ENCODE measurements at regions not wholly inside any gene's neighbourhood (a gene's known extent, or its start where the extent isn't known, plus 50 kb on each side); places are given as distances from the start of the nearest gene placed in this dataset.

DNA sequence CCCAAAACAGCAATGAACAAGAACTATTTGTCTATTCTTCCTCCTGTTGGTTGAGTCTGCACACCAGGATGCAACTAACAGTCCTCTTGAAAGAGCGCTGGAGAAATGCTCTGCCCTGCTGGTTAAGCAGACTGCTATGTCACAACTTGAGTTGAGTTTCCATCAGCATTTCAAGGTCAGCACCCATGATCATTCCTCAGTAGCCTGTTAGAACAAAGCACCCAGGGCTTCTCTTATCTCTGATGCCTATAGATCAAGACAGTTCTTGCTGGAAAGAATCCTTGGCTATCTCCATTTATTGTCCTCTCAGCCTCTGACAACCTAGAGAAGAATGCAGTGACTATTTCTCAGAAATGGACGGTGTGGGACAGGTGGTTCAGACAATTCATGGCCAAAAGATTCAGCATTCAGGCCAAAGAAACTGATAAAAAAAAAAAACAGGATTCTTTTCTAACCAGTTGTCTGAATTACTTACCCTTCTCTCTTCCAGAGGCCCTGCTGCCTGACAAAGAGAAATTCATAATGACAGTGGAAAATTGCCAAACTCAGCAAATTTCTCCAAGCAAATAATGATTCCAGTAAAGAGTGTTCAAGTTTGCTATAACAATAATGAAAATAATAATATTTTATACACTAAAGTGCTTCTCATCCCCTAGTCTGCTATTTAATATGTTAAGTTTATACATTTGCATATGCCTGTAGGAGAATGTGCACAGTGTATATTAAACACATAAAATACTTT, 306.7 kb downstream of the EMP1 start:
- no peak for DNase-seq (ENCODE audit: low read depth in 2 of 2)

DNA sequence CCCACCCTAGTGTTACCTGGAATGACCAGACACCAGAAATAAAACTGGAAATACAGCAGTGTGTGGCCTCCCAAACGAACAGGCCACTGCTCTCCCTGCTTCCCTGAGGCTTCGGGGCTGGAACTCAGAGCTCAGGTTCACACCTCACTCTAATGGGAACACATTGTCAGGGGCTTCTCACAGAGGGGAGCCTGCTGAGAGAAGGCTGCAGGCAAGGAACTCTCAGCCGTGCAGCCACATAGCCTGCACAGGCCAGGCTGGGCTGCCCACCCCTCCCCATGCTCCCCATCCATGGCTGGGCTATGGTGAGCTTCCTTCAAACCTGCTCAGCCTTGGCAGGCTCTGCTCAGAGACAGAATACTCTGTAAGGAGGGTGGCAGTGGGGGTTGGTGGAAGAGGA, 302.5 kb downstream of the EMP1 start:
- DNase-seq (ENCODE audit: low read depth in 2 of 2), result no peak

DNA sequence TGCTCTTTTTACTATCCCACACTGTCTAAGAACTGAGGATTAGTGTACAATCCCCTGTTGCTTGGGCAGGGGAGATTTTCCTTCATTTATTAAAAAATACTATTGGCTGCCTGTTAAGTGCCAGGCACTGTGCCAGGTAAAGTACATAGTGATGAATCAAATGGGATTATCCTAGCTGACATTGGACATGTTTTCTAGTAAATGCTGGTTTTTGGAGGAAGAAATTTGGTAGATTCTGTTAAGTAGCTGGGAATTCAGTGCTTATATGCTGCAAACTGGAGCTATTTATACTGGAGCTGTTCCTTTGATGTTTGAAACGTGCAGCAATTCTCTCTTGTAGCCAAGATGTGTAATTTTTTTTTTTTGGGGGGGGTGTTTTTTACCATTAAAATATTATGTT, 299.6 kb downstream of the EMP1 start:
- no peak for DNase-seq (ENCODE audit: low read depth in 2 of 2)

DNA sequence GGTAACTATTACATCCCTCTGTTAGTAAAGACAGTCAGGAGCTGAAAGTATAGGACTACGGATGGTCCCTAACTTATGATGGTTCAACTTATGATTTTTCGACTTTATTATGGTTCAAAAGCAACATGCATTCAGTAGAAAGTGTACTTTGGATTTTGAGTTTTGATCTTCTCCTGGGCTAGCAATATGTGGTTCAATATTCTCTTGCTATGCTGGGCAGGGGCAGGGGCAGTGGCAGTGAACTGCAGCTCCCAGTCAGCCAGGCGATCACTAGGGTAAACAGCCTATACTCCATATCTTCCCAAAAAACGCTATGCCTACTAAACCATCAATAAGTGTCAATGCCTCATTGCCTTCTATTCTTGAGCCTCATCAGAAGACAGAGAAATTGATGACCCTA, 292.7 kb downstream of the EMP1 start:
- no peak for DNase-seq (ENCODE audit: low read depth in 2 of 2)

DNA sequence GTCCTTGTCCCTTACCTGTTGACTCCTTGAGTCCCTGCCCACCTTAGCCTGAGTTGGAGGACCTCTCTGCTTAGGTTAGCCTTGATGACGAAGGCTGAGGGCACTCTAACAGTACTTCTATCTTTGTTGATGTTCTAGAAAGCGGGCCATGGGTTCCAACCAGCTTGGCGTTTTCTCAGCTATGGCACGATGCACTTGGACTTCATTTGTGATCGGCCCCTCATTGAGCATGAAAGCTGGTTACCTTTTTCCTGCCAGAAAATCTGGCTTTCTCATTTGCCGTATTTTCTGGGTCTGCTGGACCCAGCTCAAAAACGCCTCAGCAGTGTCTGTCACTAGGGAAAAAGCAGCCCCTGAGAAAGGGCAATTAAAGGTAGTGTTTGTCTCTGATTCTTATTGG, 290.8 kb downstream of the EMP1 start:
- DNase-seq (ENCODE audit: low read depth in 2 of 2), result no peak

DNA sequence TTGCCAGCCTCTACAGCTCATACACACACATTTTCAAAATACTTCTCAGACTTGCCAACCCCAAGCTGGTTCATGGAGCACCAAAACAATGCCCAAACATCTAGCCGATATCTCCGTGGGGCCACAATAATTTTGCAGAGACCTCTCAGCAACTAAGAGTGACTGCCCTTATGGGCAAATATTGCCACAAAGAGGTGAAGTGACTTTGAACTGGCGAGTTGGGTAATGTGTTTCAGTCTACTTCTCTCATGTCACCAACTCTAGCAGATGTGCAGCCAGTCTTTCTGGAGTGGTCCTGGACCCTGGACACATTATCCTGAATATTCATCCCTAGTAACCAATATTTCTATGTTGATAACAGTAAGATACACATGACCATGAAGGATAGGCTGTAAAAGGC, 290.3 kb downstream of the EMP1 start:
- DNase-seq (ENCODE audit: low read depth in 2 of 2), result no peak

DNA sequence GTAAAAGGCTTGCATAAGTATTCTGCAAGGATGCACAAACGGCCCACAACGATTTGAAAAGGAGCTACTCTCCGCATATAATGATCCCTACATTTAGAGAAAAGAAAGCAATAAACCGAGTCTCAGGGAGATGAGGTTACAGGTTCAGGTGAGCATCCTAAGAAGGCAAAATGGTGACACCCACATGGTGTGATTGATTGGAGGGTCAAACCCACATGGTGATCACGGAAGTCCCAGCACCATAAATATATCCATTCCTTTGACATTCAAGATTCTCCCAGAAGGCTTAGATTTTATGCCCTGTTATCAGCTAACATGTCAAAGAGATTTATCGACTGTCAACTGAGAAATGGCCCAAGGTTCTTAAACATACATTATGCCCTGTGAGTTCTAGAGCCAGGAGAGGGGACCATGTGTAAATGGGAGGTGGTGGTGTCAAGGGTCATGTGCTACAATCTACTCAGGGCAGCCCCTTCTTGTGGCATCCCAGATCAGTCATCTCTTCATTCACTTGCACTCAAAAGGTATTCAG, 282.2 kb downstream of the EMP1 start:
- DNase-seq (ENCODE audit: low read depth in 2 of 2), result no peak

DNA sequence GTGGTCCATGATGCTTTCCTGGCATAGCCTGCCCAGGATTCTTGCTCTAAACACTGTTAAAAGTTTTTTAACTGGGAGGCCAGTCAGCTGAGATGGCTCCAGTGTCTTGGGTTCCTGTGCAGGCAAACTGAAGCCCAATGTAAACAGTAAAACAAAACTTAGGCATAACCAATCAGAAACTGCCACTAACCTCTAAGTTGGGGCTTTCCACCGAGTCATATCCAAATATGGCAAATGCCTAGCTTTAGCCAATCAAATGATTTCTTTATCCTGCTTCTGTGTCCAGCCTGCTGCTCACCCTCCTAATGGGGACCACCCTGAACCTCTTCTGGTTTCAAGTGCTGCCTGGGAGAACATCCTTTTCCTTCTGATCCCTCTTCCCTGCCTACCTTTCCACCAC, 277.9 kb downstream of the EMP1 start:
- no peak for DNase-seq (ENCODE audit: low read depth in 2 of 2)

DNA sequence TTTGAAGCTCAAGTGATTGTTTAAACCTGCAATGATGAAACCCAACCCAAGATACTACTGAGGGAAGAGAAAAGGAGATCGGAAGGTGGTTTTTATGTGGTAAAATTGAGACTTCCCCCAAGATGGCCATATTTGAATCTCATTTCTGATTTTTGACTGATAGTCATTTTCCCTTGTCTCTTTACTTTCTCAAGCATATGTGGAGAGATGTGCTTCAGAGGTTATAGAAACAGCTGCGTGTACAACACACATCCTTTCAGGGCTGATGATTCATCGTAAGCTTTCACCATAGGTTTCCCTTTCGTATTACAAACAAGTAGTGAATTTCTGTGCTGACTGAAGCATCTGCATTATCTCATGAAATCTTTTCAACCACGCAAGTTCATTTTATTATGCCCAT, 276.2 kb downstream of the EMP1 start:
- no peak for DNase-seq (ENCODE audit: low read depth in 2 of 2)

DNA sequence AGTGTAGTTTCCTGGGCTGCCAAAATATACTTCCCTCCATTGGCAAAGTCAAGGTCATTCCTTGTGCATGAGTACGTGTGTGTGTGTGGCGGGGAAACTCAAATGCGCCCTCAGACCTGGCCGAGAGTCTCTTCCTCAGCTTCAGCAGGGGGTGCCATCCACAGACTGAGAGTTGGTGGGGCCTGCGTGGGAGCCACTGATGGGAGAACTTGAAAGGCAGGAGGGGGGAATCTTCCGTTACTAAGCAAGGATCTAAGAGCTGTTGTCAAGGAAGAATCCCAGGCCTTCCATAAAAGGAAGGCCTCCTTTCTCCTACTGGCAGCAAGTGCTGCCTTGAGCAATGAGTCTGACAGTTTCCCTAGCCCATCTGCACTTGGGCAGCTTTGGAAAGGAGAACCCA, 274.9 kb downstream of the EMP1 start:
- DNase-seq (ENCODE audit: low read depth in 2 of 2), result no peak

DNA sequence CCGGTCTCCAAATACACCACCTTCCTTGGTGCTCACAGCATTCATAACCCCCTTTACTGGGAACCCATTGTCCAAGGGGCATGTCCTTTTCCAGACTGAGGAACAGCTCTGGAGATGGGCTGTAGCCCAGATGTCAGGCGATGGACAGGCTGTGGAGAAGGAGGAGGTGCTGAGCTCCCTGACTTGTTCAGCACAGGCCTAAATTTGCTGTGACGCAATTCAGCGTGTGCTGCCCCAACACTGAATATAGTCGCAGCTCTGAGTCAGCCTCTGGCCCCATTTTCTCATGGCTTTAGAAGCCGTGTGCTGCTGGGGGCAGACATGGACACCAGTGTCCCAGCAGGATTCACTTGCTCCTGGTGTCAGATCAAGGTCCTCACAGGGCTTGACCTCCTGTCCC, 269.1 kb downstream of the EMP1 start:
- no peak for DNase-seq (ENCODE audit: low read depth in 2 of 2)

DNA sequence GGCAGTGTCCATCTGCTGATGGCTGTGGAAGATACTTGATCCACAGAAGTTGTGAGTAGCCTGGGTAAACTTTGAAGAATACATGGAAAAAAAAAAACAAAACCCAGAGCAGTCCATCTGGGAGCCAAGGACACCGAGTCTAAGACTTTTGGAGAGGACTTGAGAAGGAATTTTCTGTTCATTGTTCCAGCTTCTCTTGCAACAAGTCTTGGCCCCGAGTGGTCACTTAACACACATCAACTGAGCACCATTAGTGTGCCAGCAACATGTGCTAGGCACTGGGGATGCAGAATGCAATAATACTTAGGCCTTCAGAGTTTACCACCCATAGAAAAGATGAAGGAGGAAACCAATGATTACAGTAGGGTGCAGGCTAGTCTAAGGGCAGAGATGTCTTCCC, 266.7 kb downstream of the EMP1 start:
- DNase-seq (ENCODE audit: low read depth in 2 of 2), result no peak

DNA sequence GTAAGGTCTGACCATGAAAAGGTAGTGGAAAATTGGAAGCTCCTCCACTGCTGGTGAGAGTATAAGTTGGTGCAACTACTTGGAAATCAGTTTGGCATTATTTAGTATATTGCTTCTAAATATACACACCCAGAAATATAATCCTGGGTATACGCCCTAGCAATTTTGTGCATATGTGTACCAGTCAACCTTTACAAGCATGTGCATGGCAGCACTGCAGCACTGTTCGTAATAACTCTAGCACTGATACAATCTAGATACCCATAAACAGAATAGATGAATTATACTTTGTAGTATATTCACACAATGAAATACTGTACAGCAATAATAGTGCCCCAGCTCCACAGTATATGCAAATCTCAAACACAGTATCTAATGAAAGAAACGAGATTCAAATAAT, 265.9 kb downstream of the EMP1 start:
- no peak for DNase-seq (ENCODE audit: low read depth in 2 of 2)

DNA sequence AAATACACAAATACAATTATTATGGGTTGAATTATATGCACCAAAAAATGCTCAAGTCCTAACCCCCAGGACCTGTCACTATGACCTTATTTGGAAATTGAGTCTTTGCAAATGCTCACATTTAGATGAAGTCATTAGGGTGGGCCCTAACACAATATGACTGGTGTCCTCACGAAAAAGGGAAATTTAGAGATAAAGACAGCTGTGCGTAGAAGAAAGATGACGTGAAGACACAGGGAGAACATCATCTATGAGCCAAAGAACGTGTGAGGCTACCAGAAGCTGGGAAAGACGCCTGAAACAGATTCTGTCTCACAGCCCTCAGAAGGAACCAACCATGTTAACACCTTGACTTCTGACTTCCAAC, 259.2 kb downstream of the EMP1 start:
- no peak for DNase-seq (ENCODE audit: low read depth in 2 of 2)

DNA sequence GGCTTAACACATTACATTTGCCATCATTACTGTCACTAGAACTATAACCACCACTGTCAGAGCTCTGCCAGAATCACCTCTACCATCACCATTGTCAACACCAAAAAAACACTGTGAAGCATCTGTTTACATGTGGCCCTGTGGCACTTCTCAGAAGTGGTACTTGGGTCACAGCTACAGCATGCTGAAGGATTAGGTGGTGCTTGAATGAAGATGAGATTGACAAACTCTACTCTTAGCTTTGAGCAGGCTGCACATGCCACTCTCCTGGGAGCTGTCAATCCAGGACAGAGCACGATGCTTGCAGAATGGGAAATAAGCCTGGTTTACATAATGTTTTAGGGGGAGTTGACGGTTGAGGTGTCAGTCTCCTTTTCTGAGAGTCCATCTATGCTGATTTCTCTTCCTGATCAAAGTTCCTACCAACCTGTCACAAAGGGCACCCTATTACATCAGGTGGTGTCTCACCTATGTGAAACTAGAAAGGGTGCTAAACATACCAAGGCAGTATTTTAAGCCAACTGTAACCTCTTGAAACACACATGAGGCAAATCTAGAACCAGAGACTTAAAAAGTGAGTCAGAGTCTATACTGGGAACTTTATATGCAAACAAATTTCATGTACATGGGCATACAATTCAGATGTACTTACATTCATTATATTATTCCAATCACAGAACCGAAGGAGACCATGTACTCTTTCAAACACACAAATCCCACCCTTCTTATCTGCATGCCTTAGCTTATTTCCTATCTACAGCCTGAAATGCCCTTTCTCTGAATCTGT, 258.7 kb downstream of the EMP1 start:
- DNase-seq (ENCODE audit: low read depth in 2 of 2), result no peak

DNA sequence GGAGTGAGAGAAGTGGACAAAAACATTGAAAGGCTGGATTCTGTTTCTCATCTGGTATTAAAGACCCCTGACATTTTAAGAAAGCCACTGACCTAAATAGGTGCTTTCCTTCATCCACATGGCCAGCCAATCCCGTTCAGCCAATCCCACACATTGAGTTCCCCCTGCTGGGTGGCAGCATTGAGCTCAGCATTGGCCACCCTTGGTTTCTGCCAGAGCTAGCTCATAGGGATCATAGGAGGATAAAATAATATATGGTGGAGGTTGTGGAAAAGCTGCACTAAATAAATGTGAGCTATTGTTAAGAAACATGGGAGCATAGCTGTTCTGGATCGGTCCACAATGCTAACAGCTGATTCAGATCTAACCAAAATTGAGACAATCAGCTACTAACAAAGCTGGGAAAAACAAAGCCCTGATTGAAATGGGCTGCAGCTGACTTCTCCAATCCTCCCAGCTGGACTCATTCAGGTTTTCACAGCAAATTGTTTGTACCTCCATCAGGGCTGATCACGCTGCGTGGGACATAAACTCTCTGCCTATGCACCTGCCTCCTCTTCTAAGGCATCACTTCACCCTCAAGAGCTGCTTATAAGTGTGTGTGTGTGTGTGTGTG, 256.5 kb downstream of the EMP1 start:
- DNase-seq (ENCODE audit: low read depth in 2 of 2), result no peak

DNA sequence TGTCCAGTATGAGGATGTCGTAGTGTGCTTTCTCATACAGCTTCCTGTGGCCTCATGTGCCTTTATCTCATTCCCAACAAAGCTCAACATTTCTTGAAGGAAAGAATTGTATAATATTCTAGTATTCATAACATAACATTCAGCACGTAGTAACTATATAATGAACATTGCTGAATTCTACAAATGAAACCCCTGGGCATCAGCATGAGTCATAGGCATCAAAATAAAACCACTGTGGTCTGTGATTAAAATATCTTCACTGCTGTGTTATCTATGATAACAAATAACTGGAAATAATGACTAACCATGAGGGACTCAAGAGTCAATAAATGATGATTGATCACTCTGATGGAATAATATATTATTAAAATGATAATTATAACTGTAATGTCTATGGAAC, 255.2 kb downstream of the EMP1 start:
- DNase-seq (ENCODE audit: low read depth in 2 of 2), result no peak

DNA sequence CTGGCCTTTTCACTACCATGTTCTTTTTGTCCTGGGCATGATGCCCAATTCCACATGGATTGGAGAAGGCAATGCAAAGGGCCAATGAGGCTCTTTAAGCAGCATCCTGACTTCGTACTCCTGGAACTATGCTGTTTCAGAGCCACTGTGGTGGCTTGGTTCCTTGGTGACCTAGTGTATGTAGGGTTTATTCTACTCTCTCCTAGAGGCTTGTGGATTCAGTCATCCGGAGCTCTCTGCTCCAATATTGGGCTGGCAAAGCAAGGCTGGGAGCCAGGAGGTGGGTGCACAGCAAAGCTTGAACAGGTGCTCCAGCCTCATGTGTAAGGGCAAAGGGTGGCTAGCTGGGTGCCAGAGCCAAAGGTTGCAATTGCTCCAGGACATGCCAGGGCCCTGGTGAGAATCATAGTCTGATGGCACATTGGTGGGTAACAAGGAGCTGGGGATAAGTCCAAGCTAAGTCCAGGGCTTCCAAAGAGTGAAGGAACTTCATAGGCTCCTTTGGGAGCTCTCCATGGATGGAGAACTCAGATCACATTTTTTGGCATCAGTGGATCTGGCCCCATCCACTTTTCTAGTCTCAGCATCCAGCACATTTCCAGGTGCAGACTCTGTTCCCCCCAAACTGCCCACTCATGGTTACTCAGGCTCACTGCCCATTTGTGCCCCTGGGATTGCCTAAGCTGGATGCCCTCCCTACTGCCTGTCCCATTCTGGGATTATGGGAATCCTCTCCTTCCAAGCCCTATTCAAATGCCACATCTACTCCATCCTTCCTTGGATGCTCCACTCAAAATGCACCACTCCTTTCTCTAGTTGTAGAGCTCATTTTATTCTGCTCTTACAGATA, 253.9 kb downstream of the EMP1 start:
- DNase-seq (ENCODE audit: low read depth in 2 of 2), result no peak

DNA sequence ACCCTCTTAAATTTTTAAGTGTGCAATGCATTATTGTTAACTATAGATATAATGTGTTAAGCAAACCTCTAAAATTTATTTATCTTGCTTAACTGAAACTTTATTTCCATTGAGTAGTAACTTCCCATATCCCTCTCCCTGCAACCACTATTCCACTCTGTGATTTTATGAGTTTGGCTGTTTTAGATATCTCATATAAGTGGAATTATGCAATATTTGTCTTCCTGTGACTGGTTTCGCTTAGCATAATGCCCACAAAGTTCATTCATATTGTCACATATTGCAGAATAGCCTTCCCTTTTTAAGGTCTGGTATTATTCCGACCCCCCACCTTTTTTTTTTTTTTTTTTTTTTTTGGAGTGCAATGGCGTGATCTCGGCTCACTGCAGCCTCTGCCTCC, 247.6 kb downstream of the EMP1 start:
- no peak for DNase-seq (ENCODE audit: low read depth in 2 of 2)

DNA sequence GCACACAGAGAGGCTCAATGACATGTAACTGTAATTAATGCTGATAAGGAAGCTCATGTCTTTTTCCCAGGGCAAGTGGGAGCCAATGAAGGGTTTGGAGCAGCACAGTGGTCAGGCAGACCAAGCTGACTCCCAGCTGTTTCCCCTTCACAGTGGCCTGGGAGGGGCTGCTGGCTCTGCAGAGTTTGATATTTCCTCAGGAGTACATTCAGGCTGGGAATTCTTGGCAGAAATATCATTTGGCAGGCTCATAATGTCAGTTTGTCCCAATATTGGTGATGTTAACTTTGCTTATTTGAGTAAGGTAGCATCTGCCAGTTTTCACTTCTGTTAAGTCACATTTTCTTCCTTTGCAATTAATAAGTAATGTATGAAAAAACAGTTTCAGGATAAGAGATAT, 247.0 kb downstream of the EMP1 start:
- DNase-seq (ENCODE audit: low read depth in 2 of 2), result no peak

DNA sequence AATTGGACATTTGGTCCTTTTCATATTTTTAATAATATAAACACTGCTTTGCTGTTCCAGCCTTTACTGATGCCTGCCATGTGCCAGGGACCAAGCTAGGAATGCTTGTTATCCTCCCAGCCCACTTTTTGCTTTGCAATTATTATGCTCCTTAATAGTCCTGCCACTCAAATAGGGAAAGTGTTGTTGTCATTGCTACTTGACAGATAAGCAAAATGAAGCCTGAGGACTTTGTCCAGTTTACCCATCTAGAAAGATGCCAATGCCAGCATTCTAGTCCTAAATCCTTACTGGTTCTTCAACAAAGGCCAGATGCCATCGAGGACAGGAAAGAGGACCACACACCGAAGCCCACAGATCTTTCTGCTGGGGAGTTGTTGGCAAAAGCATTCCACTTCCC, 246.5 kb downstream of the EMP1 start:
- no peak for DNase-seq (ENCODE audit: low read depth in 2 of 2)

DNA sequence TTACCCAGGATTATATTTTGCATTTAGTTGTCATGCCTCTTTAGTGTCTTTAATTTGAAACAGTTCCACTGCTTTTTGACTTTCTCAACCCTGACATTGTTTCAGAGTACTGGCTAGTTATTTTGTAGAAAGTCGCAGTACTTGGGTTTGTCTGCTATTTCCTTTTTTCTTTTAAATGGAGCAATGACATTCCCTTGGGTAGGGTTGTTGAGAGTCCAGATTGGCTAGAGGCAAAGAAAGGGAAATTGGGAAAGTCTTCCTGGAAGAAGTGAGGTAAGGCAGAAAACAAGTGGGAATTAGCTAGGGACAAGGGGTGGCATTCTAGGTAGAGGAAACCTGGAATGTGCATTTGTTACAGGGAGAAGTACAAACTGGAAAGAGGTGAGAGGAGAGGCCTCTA, 245.9 kb downstream of the EMP1 start:
- no peak for DNase-seq (ENCODE audit: low read depth in 2 of 2)
